GM18502 (cell line): ENCODE measurements at regions not wholly inside any gene's neighbourhood (a gene's known extent, or its start where the extent isn't known, plus 50 kb on each side); places are given as distances from the start of the nearest gene placed in this dataset.

Experiments
- ATAC-seq: cut with Tn5 transposase; IDR thresholded peaks from one replicate; pipeline ENCODE4 v1.9.1; 2021; ENCODE audit warnings: mild to moderate bottlenecking; ENCODE audit not compliant: unreplicated experiment, poor library complexity

GRCh38 chr5:116681334-116682013 is 106.9 kb upstream of the SEMA6A start:
- peak; percentile 97 for ATAC-seq

GRCh38 chr5:116675626-116675910 is 100.9 kb upstream of the SEMA6A start:
- no peak for ATAC-seq

- no peak for ATAC-seq
Measured at GRCh38 chr5:116674881-116675625, 100.4 kb upstream of the SEMA6A start.

GRCh38 chr5:116673453-116673852 is 98.8 kb upstream of the SEMA6A start:
- ATAC-seq: no peak

- no peak for ATAC-seq
Measured at GRCh38 chr5:116672203-116672602, 97.6 kb upstream of the SEMA6A start.

- peak; percentile 98 for ATAC-seq
Measured at GRCh38 chr5:116671211-116671736, 96.7 kb upstream of the SEMA6A start.

- no peak for ATAC-seq
Measured at GRCh38 chr5:116669261-116670031, 94.8 kb upstream of the SEMA6A start.

- ATAC-seq: no peak
Measured at GRCh38 chr5:116668390-116668789, 93.8 kb upstream of the SEMA6A start.

- no peak for ATAC-seq
Measured at GRCh38 chr5:116666901-116667300, 92.3 kb upstream of the SEMA6A start.

- no peak for ATAC-seq
Measured at GRCh38 chr5:116664988-116665387, 90.4 kb upstream of the SEMA6A start.

GRCh38 chr5:116663081-116663480 is 88.5 kb upstream of the SEMA6A start:
- ATAC-seq: no peak

- ATAC-seq: no peak
Measured at GRCh38 chr5:116661419-116661818, 86.8 kb upstream of the SEMA6A start.

GRCh38 chr5:116660929-116661328 is 86.3 kb upstream of the SEMA6A start:
- ATAC-seq: no peak

- ATAC-seq: no peak
Measured at GRCh38 chr5:116658830-116659229, 84.2 kb upstream of the SEMA6A start.

GRCh38 chr5:116658141-116658540 is 83.5 kb upstream of the SEMA6A start:
- no peak for ATAC-seq

- ATAC-seq: no peak
Measured at GRCh38 chr5:116655431-116655830, 80.8 kb upstream of the SEMA6A start.

GRCh38 chr5:116654925-116655324 is 80.3 kb upstream of the SEMA6A start:
- no peak for ATAC-seq

- no peak for ATAC-seq
Measured at GRCh38 chr5:116652903-116653302, 78.3 kb upstream of the SEMA6A start.

- ATAC-seq: peak; percentile 93
Measured at GRCh38 chr5:116652196-116652729, 77.6 kb upstream of the SEMA6A start.

GRCh38 chr5:116651653-116652052 is 77.0 kb upstream of the SEMA6A start:
- ATAC-seq: no peak

GRCh38 chr5:116650964-116651363 is 76.3 kb upstream of the SEMA6A start:
- ATAC-seq: no peak
